T47D (cell line): ENCODE measurements at regions not wholly inside any gene's neighbourhood (a gene's known extent, or its start where the extent isn't known, plus 50 kb on each side); places are given as distances from the start of the nearest gene placed in this dataset.

ENCODE experiments used
- DNase-seq, 2 experiments: peaks; one replicate each; pipeline versions ENCODE4 v3.0.0 to v3.0.0-alpha.2; 2011 to 2012; ENCODE audit warnings: low read depth in 1 of 2, low spot score in 1 of 2
- JUND ChIP-seq: IDR thresholded peaks from 2 replicates; pipeline ENCODE4 v1.6.1; 2012; ENCODE audit warnings: low read depth
- in situ Hi-C: cut with HindIII; loops from 2 replicates; pipeline ENCODE4 v1.10.0; 2016; ENCODE audit warnings: low sequenced_read_pairs, low pct_unique_long_range_greater_than_20kb

DNA sequence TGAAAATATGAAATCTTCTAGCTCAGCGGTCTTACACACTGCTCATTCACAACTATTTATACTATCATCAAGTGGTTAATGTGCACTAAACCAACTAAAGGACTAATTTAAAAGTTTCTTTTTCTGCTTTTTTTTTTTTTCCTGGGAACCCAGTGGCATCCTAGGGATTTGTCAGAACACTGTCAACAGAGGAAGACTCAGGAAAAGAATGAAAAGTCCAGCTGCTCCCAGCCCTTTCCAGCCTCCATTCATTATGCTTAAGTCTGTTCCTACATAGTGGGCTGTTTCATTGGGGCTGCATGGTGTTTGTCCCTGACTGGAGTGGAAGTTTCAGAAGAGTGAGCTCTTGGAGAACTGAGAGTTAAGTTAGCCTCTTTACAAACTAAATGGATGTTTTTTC is 391.1 kb downstream of the AASDHPPT start:
- TF ChIP-seq JUND: no peak
- no peak for DNase-seq
- in situ Hi-C loops: no loop called here

DNA sequence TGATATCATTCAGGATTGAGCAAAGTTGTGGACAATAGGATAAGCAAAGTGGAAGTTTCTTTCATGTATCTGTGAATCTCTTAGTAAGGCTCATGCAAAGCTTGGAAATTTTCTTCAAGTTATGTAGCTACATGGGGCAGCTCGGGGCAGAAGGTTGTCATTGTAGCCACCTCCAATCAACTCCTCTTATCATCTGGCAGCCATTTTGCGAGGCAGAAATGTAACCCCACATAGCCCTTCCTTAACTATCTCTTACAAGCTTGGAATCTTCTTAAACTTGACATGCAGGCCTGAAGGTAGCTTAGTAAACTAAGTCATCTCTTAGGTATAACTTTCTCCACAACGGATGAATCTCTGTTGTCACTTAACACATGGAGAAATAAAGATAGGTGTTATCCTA is 392.8 kb downstream of the AASDHPPT start:
- in situ Hi-C loops: no loop called here
- DNase-seq: no peak
- TF ChIP-seq JUND: no peak

DNA sequence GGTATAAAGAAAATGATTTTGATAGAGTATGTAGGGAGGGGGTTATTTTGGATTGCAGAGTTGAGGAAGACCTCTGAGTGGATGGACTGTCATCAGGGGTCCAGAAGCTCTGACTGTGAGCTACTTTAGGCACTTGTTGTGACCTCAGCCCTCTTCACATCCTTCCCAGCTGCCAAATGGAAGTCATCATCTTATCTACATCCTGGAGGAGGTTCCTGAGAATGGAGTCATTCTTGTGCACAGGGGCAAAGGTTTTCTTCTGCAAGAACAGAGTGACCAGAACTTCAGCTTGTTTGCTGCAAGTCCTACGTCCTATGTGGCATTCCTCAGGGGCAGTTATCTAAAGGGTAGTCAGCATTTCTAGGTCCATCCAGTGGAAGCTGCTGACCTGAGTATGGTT is 393.8 kb downstream of the AASDHPPT start:
- no peak for TF ChIP-seq JUND
- DNase-seq: no peak

DNA sequence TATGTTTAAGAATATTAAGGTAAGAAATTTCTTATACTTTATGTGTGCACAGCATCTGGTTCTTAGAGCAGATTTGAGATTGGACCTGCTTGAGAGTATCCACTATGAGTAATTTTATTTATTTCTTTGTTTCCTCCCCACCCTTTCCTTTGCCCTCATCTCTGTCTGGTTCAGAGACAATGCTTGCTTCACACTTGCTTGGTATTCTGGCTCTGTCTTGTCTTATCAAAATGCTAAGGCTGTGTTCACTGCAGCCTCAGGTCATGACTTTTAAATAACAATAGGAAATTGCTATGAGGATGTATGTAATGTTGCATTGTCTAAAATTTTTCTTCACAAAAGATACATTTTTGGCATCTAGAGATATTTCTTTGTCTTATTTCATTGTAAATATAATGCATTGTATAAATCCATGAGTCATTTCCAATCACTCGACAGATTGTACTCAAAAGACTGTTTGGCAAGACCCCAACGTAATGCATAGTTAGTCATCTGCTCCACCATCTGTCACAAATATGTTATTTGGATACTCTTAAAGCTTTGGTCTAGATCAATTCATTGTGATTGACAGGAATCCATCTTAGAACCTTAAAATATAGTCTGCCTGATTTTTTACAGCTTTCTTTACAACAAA is 395.7 kb downstream of the AASDHPPT start:
- in situ Hi-C loops: no loop called here
- DNase-seq: no peak
- no peak for TF ChIP-seq JUND

More for the DNA sequence above, 393.8 kb downstream of the AASDHPPT start:
- in situ Hi-C loops: no loop called here

DNA sequence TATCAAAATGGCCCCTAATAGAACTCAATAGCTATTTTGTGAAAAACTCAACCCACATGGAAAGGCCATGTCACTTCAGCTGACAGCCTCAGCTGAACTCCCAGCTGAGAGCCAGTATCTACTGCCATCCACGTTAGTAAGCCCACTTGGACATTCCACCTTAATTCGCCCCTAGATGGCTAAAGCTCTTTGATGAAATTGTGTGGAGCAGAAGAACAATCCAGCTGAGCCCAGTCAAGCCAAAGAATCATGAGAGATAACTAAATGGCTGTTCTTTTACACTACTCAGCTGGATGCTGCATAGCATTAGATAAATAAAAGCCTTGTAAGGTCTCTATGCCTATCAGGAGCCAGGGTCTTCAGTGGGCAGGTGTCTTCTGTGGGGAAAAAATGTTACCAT is 396.8 kb downstream of the AASDHPPT start:
- no peak for TF ChIP-seq JUND
- no peak for DNase-seq
- in situ Hi-C loops: no loop called here

DNA sequence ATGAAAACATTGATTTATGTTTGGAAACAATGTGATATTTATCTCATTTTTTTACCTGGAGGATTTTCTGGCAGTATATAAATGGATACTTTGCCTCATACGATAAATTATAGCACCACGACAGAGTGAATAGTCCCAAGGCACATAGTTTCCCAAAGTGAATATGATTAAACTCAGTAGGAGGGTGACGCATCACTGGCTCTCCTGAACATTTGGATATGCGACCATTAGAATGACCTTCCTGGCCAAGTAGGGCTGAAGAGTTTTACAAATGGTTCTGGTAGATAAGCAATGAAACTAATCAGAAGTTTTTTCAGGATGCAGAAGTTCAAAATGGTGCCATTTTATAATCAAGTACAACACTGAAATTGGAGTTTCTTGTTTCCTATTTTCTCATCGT is 397.7 kb downstream of the AASDHPPT start:
- no peak for TF ChIP-seq JUND
- no peak for DNase-seq
- in situ Hi-C loops: no loop called here

DNA sequence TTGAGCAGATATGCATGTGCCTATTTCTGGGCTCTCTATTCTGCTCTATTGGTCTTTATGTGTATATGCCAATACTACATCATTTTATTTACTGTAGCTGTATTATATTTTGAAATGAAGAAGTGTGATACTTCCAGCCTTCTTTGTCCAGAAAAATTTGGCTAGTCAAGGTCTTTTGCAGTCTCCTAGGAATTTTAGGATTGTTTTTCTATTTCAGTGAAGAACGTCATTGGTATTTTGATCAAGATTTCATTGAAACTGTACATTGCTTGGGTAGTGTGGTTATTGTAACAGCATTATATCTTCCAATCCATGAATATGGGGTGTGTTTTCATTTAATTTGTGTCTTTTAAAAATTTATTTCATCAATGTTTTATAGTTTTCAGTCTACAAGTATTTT is 400.3 kb downstream of the AASDHPPT start:
- no peak for TF ChIP-seq JUND
- in situ Hi-C loops: no loop called here
- no peak for DNase-seq

DNA sequence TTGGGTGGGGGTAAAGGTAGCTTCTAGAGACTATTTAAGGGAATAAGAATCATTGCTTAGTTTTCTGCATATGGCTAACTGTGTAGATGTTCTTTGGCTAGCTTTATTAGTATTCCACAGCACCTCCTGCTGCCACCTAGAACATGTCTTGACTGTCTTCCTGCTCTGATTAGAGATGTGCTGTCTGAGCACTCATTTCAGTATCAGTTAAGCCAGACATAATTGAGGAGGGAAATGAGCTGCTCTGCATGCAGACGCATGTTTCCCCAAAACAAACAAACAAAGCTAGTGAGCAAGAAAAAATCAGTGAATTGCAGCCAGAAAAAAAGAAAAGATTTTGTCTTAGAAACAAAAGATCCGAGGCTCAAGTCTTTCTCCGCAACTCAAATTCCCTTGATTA is 402.2 kb downstream of the AASDHPPT start:
- DNase-seq: no peak
- TF ChIP-seq JUND: no peak
- in situ Hi-C loops: no loop called here

DNA sequence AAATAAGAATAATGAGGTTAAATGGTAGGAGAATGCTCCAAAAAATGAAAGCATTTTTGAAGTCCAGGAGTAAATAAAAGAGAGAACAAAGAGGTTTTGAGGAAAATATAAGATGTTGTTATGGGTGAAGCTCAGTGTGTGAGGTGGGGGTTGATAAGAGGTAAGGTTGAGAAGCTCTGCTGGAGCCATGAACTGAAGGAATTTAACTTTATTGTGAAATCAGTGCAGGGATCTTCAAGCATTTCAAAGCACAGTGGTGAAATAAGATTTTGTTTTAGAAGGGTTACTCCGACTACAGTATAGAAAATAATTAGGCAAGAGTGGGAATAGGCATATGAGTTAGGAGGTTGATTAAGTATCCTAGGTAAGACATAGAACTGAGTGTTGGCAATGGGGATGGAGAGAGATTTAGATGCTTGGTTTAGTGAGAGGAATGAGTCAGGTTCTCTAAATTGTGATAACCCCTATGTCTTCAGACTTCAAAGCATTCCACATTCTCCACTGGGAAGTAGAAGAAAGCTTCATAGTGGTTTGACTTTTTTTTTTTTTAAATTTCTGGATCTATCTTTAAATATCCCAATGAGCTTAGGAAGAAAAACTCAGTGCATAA is 403.2 kb downstream of the AASDHPPT start:
- DNase-seq: no peak
- in situ Hi-C loops: no loop called here
- TF ChIP-seq JUND: no peak

DNA sequence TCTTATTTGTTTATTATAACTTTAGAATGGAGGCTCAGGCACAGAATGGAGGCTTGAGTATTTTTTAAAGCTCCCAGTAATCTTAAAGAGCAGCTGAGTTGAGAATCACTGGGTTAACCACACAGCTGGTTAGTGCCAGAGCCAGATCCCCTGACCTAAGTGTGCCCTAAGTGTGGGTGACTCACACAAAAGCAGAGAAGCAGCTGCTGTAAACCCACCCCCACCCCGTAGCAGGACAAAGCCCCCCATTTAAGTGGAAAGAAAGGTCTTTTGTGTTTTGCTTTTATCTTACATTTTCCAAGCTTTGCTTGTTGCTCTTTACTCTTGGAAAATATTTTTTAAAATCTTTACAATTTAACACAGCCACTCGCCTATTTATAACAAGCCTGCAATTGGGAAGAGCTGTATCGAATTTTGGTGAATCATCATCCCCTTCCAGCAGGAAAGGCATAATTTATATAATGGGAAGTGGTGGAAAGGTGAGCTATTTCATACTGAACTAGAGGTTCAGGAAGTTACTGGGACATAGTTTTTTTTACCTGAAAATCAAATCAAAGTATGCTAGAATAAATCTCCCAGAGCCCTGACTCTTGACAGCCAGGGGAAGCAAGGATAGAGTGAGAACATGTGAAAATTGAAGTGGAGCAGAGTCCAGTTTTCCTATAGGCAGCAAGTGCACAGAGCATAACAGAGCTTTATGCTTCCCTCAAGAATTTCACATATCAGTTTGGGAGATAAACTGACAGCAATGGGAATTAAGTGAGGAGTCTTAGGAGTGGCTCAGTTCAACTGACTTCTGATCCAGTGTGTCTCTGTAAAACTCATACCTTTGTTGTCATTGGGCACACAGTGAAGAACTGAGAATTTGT is 405.7 kb downstream of the AASDHPPT start:
- TF ChIP-seq JUND: no peak
- no peak for DNase-seq

DNA sequence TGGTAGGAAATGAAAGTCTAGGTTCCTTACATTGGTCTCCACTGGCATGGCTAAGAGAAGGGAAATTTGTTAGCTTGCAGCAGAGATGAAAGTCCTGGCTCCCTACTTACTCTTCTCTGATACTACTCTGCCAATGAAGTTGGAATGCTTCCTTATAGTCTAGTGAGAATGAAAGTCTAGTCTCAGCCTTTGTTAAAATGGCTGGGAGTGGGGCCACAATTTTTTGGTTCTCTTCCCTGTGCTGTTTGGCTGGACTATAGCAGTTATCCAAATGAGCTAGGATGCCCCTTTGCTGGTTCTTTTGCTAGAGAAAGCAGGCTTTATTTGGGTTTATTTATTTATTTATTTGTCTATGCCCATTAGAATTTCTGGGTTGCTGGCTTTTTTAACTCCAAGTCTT is 414.3 kb downstream of the AASDHPPT start:
- no peak for DNase-seq
- in situ Hi-C loops: no loop called here
- no peak for TF ChIP-seq JUND

More for the DNA sequence above, 405.7 kb downstream of the AASDHPPT start:
- in situ Hi-C loops: no loop called here

DNA sequence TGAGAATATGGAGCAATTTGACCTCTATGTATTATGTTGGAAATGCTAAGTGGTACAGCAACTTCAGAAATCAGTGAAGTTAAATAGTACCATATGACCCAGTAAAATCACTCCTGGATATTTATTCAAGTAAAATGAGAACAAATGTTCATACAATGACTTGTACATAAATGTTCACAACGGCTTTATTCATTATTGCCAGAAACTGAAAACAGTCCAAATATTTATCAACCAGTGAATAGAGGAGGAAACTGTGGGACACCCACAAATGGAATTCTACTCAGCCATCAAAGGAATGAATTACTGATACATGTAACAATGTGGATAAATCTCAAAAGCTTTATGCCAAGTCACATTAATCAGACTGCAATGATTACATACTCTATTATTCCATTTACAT is 416.3 kb downstream of the AASDHPPT start:
- TF ChIP-seq JUND: no peak

DNA sequence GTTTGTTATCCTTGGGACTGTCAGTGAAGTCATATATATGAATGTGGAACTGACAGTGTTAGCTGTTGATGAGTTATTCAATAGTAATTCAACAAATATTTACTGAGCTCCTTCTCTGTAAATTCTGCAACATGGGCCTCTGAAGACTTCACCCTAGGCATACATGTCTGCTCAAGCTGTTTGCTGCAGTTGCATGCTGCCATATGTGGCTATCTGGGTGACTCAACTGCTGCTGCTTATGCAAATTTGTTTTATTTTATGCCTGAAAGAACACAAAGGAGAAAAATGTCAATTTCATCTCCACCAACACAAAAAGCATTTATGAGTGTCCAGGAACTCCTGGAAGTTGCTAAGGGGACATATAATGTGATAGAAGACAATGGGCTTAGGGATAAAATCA is 417.6 kb downstream of the AASDHPPT start:
- peak in 1 of 2 experiments; percentile 60 for DNase-seq
- in situ Hi-C loops: no loop called here
- TF ChIP-seq JUND: no peak

More for the DNA sequence above, 416.3 kb downstream of the AASDHPPT start:
- in situ Hi-C loops: no loop called here
- no peak for DNase-seq
